ENCODE measurements at regions not wholly inside any gene's neighbourhood (a gene's known extent, or its start where the extent isn't known, plus 50 kb on each side); places are given as distances from the start of the nearest gene placed in this dataset.

DNA sequence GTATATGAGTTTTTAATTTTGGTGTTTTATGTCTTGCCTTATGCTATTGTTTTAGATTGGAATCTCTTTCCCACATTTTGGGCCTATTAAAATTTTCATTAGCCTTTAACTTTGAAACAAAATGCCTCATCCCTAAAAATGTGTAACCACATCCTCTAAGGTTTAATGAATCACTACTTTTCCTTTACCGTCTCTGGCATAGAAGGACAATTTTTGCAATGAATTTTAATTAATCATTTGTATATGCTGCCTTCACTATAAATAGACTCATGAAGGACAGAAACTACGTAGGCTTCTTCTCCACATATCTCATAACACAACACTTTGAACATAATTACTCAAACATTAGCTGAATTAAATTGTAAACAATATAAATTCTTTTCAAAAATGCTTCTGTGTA lies 421.5 kb downstream of the NLGN4X start:
- H4K20me1 ChIP-seq (ENCODE audit: control insufficient read depth, insufficient read depth, low read depth, low read length) = no peaks in the 10 kb centered on the region
- H3K36me3 ChIP-seq (ENCODE audit: control insufficient read depth, low read length) = no peaks in the 10 kb centered on the region
- H3K4me1 ChIP-seq (ENCODE audit: control insufficient read depth, low read length) = no peaks in the 10 kb centered on the region
- H3K9me3 ChIP-seq (ENCODE audit: control insufficient read depth, insufficient read depth, low read length) = no peaks in the 10 kb centered on the region
- no peak overlapping the region for H3K4me3 ChIP-seq (ENCODE audit: low read length)
- no peaks in the 10 kb centered on the region for H3K27me3 ChIP-seq (ENCODE audit: control insufficient read depth, low read length)
- TF ChIP-seq, protein P1, sequence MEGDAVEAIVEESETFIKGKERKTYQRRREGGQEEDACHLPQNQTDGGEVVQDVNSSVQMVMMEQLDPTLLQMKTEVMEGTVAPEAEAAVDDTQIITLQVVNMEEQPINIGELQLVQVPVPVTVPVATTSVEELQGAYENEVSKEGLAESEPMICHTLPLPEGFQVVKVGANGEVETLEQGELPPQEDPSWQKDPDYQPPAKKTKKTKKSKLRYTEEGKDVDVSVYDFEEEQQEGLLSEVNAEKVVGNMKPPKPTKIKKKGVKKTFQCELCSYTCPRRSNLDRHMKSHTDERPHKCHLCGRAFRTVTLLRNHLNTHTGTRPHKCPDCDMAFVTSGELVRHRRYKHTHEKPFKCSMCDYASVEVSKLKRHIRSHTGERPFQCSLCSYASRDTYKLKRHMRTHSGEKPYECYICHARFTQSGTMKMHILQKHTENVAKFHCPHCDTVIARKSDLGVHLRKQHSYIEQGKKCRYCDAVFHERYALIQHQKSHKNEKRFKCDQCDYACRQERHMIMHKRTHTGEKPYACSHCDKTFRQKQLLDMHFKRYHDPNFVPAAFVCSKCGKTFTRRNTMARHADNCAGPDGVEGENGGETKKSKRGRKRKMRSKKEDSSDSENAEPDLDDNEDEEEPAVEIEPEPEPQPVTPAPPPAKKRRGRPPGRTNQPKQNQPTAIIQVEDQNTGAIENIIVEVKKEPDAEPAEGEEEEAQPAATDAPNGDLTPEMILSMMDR (IDR thresholded peaks at IDR 0.05; ENCODE audit: low read depth, low read length, poor library complexity, severe bottlenecking) = no peak
- TF ChIP-seq EZH2phosphoT487 (IDR thresholded peaks at IDR 0.05; ENCODE audit: borderline replicate concordance, low read length) = no peak
- no peak overlapping the region for H3K4me2 ChIP-seq (ENCODE audit: low read length)
- no peaks in the 10 kb centered on the region for H3K9me2 ChIP-seq (replicated peaks; ENCODE audit: control insufficient read depth, low read length)
- no peaks in the 10 kb centered on the region for H3K79me2 ChIP-seq (ENCODE audit: control insufficient read depth, low read length)
- no peak overlapping the region for H3K27ac ChIP-seq (ENCODE audit: low read depth, low read length)
- no peaks in the 10 kb centered on the region for H3F3A ChIP-seq (ENCODE audit: control insufficient read depth, insufficient read depth)

GRCh38 chrX:5802391-5802790 lies 426.3 kb downstream of the NLGN4X start:
- H3K9me3 ChIP-seq (ENCODE audit: control insufficient read depth, insufficient read depth, low read length) = no peaks in the 10 kb centered on the region
- no peak overlapping the region for H3K4me2 ChIP-seq (ENCODE audit: low read length)
- no peaks in the 10 kb centered on the region for H3K79me2 ChIP-seq (ENCODE audit: control insufficient read depth, low read length)
- H4K20me1 ChIP-seq (ENCODE audit: control insufficient read depth, insufficient read depth, low read depth, low read length) = no peaks in the 10 kb centered on the region
- H3K4me1 ChIP-seq (ENCODE audit: control insufficient read depth, low read length) = no peaks in the 10 kb centered on the region
- no peaks in the 10 kb centered on the region for H3F3A ChIP-seq (ENCODE audit: control insufficient read depth, insufficient read depth)
- no peak overlapping the region for H3K27ac ChIP-seq (ENCODE audit: low read depth, low read length)
- H3K36me3 ChIP-seq (ENCODE audit: control insufficient read depth, low read length) = no peaks in the 10 kb centered on the region
- H3K27me3 ChIP-seq (ENCODE audit: control insufficient read depth, low read length) = no peaks in the 10 kb centered on the region
- no peaks in the 10 kb centered on the region for H3K9me2 ChIP-seq (replicated peaks; ENCODE audit: control insufficient read depth, low read length)
- H3K4me3 ChIP-seq (ENCODE audit: low read length) = no peak overlapping the region
- TF ChIP-seq, protein P1 (IDR thresholded peaks at IDR 0.05; ENCODE audit: low read depth, low read length, poor library complexity, severe bottlenecking) = no peak
- TF ChIP-seq EZH2phosphoT487 (IDR thresholded peaks at IDR 0.05; ENCODE audit: borderline replicate concordance, low read length) = no peak

- TF ChIP-seq EZH2phosphoT487 (IDR thresholded peaks at IDR 0.05; ENCODE audit: borderline replicate concordance, low read length) = no peak
- TF ChIP-seq, protein P1 (IDR thresholded peaks at IDR 0.05; ENCODE audit: low read depth, low read length, poor library complexity, severe bottlenecking) = no peak
- H3K27me3 ChIP-seq (ENCODE audit: control insufficient read depth, low read length) = no peaks in the 10 kb centered on the region
- no peaks in the 10 kb centered on the region for H3F3A ChIP-seq (ENCODE audit: control insufficient read depth, insufficient read depth)
- no peak overlapping the region for H3K27ac ChIP-seq (ENCODE audit: low read depth, low read length)
- H3K4me2 ChIP-seq (ENCODE audit: low read length) = no peak overlapping the region
- H3K9me2 ChIP-seq (replicated peaks; ENCODE audit: control insufficient read depth, low read length) = no peaks in the 10 kb centered on the region
- H3K36me3 ChIP-seq (ENCODE audit: control insufficient read depth, low read length) = no peaks in the 10 kb centered on the region
- H3K4me1 ChIP-seq (ENCODE audit: control insufficient read depth, low read length) = no peaks in the 10 kb centered on the region
- no peaks in the 10 kb centered on the region for H3K79me2 ChIP-seq (ENCODE audit: control insufficient read depth, low read length)
- no peaks in the 10 kb centered on the region for H4K20me1 ChIP-seq (ENCODE audit: control insufficient read depth, insufficient read depth, low read depth, low read length)
- no peaks in the 10 kb centered on the region for H3K9me3 ChIP-seq (ENCODE audit: control insufficient read depth, insufficient read depth, low read length)
- H3K4me3 ChIP-seq (ENCODE audit: low read length) = no peak overlapping the region
These were observed 436.9 kb downstream of the NLGN4X start for GRCh38 chrX:5791721-5792120.

DNA sequence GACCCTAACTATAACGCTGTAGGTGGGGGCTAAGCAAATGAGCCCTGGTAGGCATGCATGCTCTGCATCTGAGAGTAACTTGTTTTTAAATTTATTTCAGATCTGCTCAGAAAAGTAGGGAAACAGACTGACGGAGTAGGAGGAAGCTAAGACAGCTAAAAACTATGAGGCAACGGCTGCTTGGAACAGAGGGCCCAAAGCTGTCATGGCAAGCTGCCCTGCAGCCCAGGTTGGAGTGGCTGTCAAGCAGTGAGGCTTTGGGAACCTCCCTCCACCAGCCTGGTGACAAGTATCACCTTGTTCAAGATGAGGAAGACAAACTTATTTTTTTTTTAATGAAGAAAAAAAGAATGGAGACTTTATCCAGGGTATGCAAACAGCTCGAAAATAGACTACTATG lies 439.8 kb downstream of the NLGN4X start:
- Histone ChIP-seq H3F3A (ENCODE audit: control insufficient read depth, insufficient read depth) (no peaks in the 10 kb centered on the region), H3K9me2 (replicated peaks; ENCODE audit: control insufficient read depth, low read length) (no peaks in the 10 kb centered on the region), H3K36me3 (ENCODE audit: control insufficient read depth, low read length) (no peaks in the 10 kb centered on the region), H3K4me2 (ENCODE audit: low read length) (no peak overlapping the region), H3K27me3 (ENCODE audit: control insufficient read depth, low read length) (no peaks in the 10 kb centered on the region), H3K9me3 (ENCODE audit: control insufficient read depth, insufficient read depth, low read length) (no peaks in the 10 kb centered on the region), H4K20me1 (ENCODE audit: control insufficient read depth, insufficient read depth, low read depth, low read length) (no peaks in the 10 kb centered on the region), H3K27ac (ENCODE audit: low read depth, low read length) (no peak overlapping the region), H3K4me3 (ENCODE audit: low read length) (no peak overlapping the region), H3K79me2 (ENCODE audit: control insufficient read depth, low read length) (no peaks in the 10 kb centered on the region), H3K4me1 (ENCODE audit: control insufficient read depth, low read length) (no peaks in the 10 kb centered on the region)
- TF ChIP-seq, protein P1 (IDR thresholded peaks at IDR 0.05; ENCODE audit: low read depth, low read length, poor library complexity, severe bottlenecking) = no peak
- TF ChIP-seq EZH2phosphoT487 (IDR thresholded peaks at IDR 0.05; ENCODE audit: borderline replicate concordance, low read length) = no peak

All from DOHH2 (cell line).